WI38 (cell line): ENCODE measurements at regions not wholly inside any gene's neighbourhood (a gene's known extent, or its start where the extent isn't known, plus 50 kb on each side); places are given as distances from the start of the nearest gene placed in this dataset.
"Not testable (repeated sequence)": the region's sequence is repeated elsewhere in the genome, so short reads cannot be mapped to it uniquely, and the experiment has no call there.

Experiments used
- H3K4me3 ChIP-seq: 2 replicates; pipeline ENCODE4 v1.5.1; 2011; ENCODE audit warnings: low read depth, mild to moderate bottlenecking, control low read depth, low read length
- CTCF ChIP-seq: IDR thresholded peaks from 2 replicates; pipeline ENCODE4 v1.5.1; 2012; ENCODE audit warnings: low read depth, mild to moderate bottlenecking, control low read depth, low read length

DNA sequence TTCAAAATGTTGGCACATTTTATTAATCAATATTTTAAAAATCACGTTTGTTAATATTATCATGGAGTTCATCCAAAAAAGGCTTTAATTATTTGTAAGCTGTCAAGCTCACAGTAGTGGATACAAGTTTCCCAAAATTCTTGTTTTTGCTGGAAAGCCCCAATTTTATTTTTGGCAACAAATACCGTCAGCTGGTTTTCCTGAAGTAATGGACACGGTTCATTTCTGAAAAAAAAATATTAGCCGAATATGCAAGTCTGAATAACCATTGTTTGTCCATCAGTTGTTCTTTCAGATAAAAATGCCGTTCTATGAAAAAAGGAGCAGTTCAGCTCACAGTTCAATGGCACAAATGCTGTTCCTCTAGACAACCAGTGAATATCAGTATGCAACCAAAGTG, 101.5 kb upstream of the RAI14 start:
- no peak for TF ChIP-seq CTCF
- H3K4me3 ChIP-seq = no peak overlapping the region

GRCh38 chr5:34555699-34556508, 100.2 kb upstream of the RAI14 start:
- H3K4me3 ChIP-seq = no peak overlapping the region
- TF ChIP-seq CTCF = no peak

- H3K4me3 ChIP-seq = no peak overlapping the region
- TF ChIP-seq CTCF = no peak
Observed at GRCh38 chr5:34556509-34556782, 99.7 kb upstream of the RAI14 start.

- not testable (repeated sequence) for H3K4me3 ChIP-seq
Observed at GRCh38 chr5:34561581-34561980, 94.5 kb upstream of the RAI14 start.

DNA sequence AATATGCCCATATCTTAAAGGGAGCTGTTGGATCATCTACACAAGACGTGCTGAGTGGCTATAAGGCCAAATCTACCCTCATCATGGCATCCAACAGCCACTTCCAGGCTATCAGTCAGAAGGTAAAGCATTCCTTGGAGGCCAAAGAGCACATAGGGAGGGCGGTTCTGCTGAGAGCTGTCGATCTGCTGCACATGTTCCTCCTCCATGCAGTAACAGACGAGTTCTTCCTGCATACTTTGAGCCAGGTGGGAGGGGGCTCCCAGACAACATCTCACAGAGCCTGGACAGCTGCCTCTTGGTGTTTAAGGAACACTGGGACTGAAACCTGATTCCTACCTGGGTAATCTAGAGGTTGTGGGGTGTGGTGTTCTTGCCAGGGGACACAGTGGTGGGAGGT, 93.3 kb upstream of the RAI14 start:
- no peak for TF ChIP-seq CTCF
- no peak overlapping the region for H3K4me3 ChIP-seq

GRCh38 chr5:34563269-34563668, 92.9 kb upstream of the RAI14 start:
- TF ChIP-seq CTCF = no peak

GRCh38 chr5:34563931-34564709, 92.0 kb upstream of the RAI14 start:
- H3K4me3 ChIP-seq = no peak overlapping the region
- no peak for TF ChIP-seq CTCF

More at GRCh38 chr5:34563269-34563668, 92.9 kb upstream of the RAI14 start:
- H3K4me3 ChIP-seq = no peak overlapping the region
